Smooth muscle cell (in vitro differentiated cells): ENCODE measurements at regions not wholly inside any gene's neighbourhood (a gene's known extent, or its start where the extent isn't known, plus 50 kb on each side); places are given as distances from the start of the nearest gene placed in this dataset.

Experiments used
- DNase-seq: peaks from one replicate; lab custom pipeline; 2025; ENCODE audit not compliant: unreplicated experiment; lab: John Stamatoyannopoulos, UW
- H2AFZ ChIP-seq: fragments of 200-600 bp; sonication (generic); 2 replicates; pipeline ENCODE4 v1.6.0; 2016; ENCODE audit warnings: antibody characterized with exemption, low read depth, mild to moderate bottlenecking
- H3F3A ChIP-seq: fragments of 200-600 bp; sonication (generic); 2 replicates; pipeline ENCODE4 v1.6.0; 2017; ENCODE audit warnings: antibody characterized with exemption, low read depth
- H3K27ac ChIP-seq: fragments of 200-600 bp; sonication (generic); 2 replicates; pipeline ENCODE4 v1.5.1; 2016; ENCODE audit warnings: low read depth, mild to moderate bottlenecking
- H3K27me3 ChIP-seq: fragments of 200-600 bp; sonication (generic); 2 replicates; pipeline ENCODE4 v1.6.1; 2016; ENCODE audit warnings: low read depth, mild to moderate bottlenecking
- H3K36me3 ChIP-seq: fragments of 200-600 bp; sonication (generic); 2 replicates; pipeline ENCODE4 v1.5.1; 2016; ENCODE audit warnings: low read depth
- H3K4me1 ChIP-seq: fragments of 200-600 bp; sonication (generic); 2 replicates; pipeline ENCODE4 v1.5.1; 2016; ENCODE audit warnings: low read depth
- H3K4me2 ChIP-seq: fragments of 200-600 bp; sonication (generic); 2 replicates; pipeline ENCODE4 v1.6.0; 2016; ENCODE audit warnings: mild to moderate bottlenecking
- H3K4me3 ChIP-seq: fragments of 200-600 bp; sonication (generic); 2 replicates; pipeline ENCODE4 v1.5.1; 2016; ENCODE audit warnings: mild to moderate bottlenecking
- H3K79me2 ChIP-seq: fragments of 200-600 bp; sonication (generic); 2 replicates; pipeline ENCODE4 v1.6.0; 2016; ENCODE audit warnings: low read depth, mild to moderate bottlenecking
- H3K9ac ChIP-seq: fragments of 200-600 bp; sonication (generic); 2 replicates; pipeline ENCODE4 v1.6.0; 2016; ENCODE audit warnings: low read depth
- H3K9me3 ChIP-seq: fragments of 200-600 bp; sonication (generic); replicated peaks from 2 replicates; pipeline ENCODE4 v1.5.1; 2016; ENCODE audit warnings: low read depth
- H4K20me1 ChIP-seq: fragments of 200-600 bp; sonication (generic); 2 replicates; pipeline ENCODE4 v1.6.0; 2016; ENCODE audit warnings: low read depth
- WGBS: methylation state at CpG from one replicate; pipeline ENCODE4 v1.1.7; 2016; ENCODE audit warnings: low lambda C conversion rate; 5-methylcytosine and 5-hydroxymethylcytosine counted together
- TF ChIP-seq, protein P1 (sequence below): fragments of 200-600 bp; sonication (generic); IDR thresholded peaks from 2 replicates; pipeline ENCODE4 v1.5.1; 2017; ENCODE audit warnings: borderline replicate concordance, mild to moderate bottlenecking, antibody characterized with exemption; ENCODE audit not compliant: insufficient read depth, poor library complexity, severe bottlenecking

DNA sequence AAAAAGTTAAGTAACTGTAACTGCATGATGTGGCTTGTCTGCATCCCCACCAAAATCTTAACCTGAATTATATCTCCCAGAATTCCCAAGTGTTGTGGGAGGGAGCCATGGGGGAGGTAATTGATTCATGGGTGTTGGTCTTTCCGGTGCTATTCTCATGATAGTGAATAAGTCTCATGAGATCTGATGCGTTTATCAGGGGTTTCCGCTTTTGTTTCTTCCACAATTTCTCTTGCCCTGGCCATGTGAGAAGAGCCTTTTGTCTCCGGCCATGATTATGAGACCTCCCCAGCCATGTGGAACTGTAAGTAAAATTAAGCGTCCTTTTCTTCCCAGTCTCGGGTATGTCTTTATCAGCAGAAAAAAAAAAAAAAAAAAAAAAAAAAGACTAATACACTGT lies 385.8 kb downstream of the SLITRK1 start:
- Histone ChIP-seq H3K79me2 (no peaks in the 10 kb centered on the region), H3F3A (no peaks in the 10 kb centered on the region), H3K9me3 (no peaks in the 10 kb centered on the region), H4K20me1 (no peaks in the 10 kb centered on the region), H3K36me3 (no peaks in the 10 kb centered on the region), H3K27me3 (no peaks in the 10 kb centered on the region), H3K4me2 (no peak overlapping the region), H3K4me1 (no peaks in the 10 kb centered on the region), H3K27ac (no peak overlapping the region), H2AFZ (no peak overlapping the region), H3K4me3 (no peak overlapping the region), H3K9ac (no peak overlapping the region)
- TF ChIP-seq, protein P1, sequence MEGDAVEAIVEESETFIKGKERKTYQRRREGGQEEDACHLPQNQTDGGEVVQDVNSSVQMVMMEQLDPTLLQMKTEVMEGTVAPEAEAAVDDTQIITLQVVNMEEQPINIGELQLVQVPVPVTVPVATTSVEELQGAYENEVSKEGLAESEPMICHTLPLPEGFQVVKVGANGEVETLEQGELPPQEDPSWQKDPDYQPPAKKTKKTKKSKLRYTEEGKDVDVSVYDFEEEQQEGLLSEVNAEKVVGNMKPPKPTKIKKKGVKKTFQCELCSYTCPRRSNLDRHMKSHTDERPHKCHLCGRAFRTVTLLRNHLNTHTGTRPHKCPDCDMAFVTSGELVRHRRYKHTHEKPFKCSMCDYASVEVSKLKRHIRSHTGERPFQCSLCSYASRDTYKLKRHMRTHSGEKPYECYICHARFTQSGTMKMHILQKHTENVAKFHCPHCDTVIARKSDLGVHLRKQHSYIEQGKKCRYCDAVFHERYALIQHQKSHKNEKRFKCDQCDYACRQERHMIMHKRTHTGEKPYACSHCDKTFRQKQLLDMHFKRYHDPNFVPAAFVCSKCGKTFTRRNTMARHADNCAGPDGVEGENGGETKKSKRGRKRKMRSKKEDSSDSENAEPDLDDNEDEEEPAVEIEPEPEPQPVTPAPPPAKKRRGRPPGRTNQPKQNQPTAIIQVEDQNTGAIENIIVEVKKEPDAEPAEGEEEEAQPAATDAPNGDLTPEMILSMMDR, result no peak
- 100% methylated on average over 6 of the region's 6 CpGs for WGBS
- no peak for DNase-seq

DNA sequence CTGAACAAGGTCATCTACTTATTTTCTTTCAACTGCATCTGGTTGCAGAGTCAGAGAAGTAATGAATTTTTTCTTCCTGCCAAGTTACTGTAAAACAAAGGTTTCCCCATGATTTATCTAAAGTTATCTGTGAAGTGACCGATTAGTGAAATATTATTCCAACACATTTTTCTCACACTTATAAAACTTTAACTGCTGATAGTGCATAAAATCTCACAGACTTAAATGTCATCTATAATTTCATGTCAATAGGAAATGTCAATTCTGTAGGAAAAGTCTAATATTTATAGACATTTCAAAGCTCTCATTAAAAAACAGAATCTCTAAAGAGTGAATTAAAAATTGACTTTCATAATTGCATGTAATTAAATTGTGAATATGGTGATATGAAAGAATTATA lies 397.2 kb downstream of the SLITRK1 start:
- Histone ChIP-seq H3F3A (no peaks in the 10 kb centered on the region), H3K79me2 (no peaks in the 10 kb centered on the region), H3K4me1 (no peaks in the 10 kb centered on the region), H3K36me3 (no peaks in the 10 kb centered on the region), H3K9me3 (no peaks in the 10 kb centered on the region), H3K4me2 (no peak overlapping the region), H2AFZ (no peak overlapping the region), H3K4me3 (no peak overlapping the region), H4K20me1 (no peaks in the 10 kb centered on the region), H3K27ac (no peak overlapping the region), H3K27me3 (no peaks in the 10 kb centered on the region), H3K9ac (no peak overlapping the region)
- 92% methylated on average over 1 of the region's 1 CpG for WGBS
- DNase-seq, result no peak
- TF ChIP-seq, protein P1, result no peak

DNA sequence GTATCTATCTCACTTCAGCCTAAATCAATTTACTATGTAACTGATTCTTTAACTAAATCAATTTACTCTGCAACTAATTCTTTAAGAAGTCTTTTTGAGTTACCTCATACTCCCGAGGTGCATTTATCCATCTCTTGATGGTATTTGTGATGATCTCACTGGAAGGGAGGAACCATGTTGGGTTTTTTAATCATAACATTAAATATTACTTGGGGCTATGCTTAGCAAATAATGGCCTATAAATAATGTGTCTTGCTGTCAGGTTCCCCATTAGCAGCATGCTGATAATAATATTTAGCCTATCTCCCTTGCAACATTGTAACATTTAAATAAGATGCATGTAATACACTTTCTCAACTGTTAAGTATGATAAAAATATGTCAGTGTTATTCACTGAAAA lies 411.3 kb downstream of the SLITRK1 start:
- no peaks in the 10 kb centered on the region for H3F3A ChIP-seq
- no peaks in the 10 kb centered on the region for H3K79me2 ChIP-seq
- H3K4me1 ChIP-seq, result no peaks in the 10 kb centered on the region
- H3K27ac ChIP-seq, result no peak overlapping the region
- no peaks in the 10 kb centered on the region for H4K20me1 ChIP-seq
- no peak for DNase-seq
- H3K9ac ChIP-seq, result no peak overlapping the region
- TF ChIP-seq, protein P1, result no peak
- H3K36me3 ChIP-seq, result no peaks in the 10 kb centered on the region
- H3K9me3 ChIP-seq, result no peaks in the 10 kb centered on the region
- H3K4me3 ChIP-seq, result no peak overlapping the region
- H3K4me2 ChIP-seq, result no peak overlapping the region
- no peak overlapping the region for H2AFZ ChIP-seq
- WGBS, result 87% methylated on average over 1 of the region's 1 CpG
- no peaks in the 10 kb centered on the region for H3K27me3 ChIP-seq

DNA sequence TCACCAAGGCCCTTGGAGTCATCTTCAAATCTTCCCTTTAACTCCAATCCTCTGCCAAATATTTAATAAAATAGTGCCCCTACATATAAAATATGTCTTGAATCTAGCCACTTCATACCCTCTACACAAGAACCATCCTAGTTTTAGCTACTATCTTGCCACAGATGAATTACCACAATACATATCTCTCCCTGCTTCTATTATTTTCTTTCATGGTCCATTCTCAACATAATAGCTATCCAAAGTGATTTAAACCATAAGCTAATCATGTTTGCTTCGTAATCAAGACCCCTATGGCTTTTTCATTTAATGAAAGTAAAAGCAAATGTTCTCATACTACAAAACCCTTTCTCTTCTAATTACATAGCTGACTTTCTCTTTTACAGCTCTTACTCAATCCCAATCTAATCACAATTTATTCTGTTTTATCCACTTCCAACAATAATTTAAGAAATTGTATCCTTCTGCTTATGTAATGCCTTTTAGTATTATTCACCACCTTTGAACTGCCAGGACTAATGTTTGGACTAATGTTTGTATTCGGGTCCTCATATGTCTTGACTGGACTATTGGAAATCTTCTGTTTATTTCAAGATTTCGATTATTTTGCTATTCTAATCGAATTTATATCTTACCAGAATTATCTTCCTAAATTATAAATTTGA lies 412.0 kb downstream of the SLITRK1 start:
- TF ChIP-seq, protein P1, result no peak
- 78% methylated on average over 4 of the region's 4 CpGs for WGBS

More for the DNA sequence above, 412.0 kb downstream of the SLITRK1 start:
- DNase-seq, result no peak
- Histone ChIP-seq H3K9ac (no peak overlapping the region), H3K4me3 (no peak overlapping the region), H3K9me3 (no peaks in the 10 kb centered on the region), H2AFZ (no peak overlapping the region), H3K4me2 (no peak overlapping the region), H3K36me3 (no peaks in the 10 kb centered on the region), H3K79me2 (no peaks in the 10 kb centered on the region), H3K4me1 (no peaks in the 10 kb centered on the region), H3F3A (no peaks in the 10 kb centered on the region), H3K27me3 (no peaks in the 10 kb centered on the region), H4K20me1 (no peaks in the 10 kb centered on the region), H3K27ac (no peak overlapping the region)
